ENCODE measurements at regions not wholly inside any gene's neighbourhood (a gene's known extent, or its start where the extent isn't known, plus 50 kb on each side); places are given as distances from the start of the nearest gene placed in this dataset.
"Not testable (repeated sequence)": the region's sequence is repeated elsewhere in the genome, so short reads cannot be mapped to it uniquely, and the experiment has no call there.

DNA sequence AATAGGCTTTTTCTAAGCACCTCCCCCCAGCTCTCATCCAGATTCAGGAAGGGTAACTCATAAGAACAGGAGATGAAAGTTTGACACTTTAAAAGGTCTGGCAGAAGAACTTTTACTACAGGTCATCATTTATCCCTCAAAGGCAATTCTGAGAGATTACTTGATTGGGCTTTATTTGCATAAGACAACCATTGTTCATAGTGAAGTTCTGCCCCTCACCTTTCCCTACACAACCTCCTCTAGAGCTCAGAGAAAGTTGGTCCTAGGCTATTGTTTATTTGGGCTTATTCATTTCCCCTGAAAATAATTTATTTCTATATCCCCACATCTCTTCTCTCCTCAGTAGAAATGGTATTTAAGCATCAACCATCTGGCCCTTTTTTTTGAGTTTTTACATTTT, 568.4 kb downstream of the ZNF608 start:
- H3K4me3 ChIP-seq (ENCODE audit: low read depth, low read length) = no peak overlapping the region
- H3K27me3 ChIP-seq (ENCODE audit: control insufficient read depth, insufficient read depth, low read length) = no peaks in the 10 kb centered on the region
- H3K9me3 ChIP-seq (ENCODE audit: control insufficient read depth, insufficient read depth, low read length) = peaks cover 7% of the 10 kb centered on the region
- H3K4me1 ChIP-seq (ENCODE audit: control insufficient read depth, insufficient read depth, low read length) = no peaks in the 10 kb centered on the region
- no peaks in the 10 kb centered on the region for H3K36me3 ChIP-seq (ENCODE audit: control insufficient read depth, insufficient read depth, low read length)
- no peak overlapping the region for H3K9ac ChIP-seq (ENCODE audit: low read depth, low read length)

DNA sequence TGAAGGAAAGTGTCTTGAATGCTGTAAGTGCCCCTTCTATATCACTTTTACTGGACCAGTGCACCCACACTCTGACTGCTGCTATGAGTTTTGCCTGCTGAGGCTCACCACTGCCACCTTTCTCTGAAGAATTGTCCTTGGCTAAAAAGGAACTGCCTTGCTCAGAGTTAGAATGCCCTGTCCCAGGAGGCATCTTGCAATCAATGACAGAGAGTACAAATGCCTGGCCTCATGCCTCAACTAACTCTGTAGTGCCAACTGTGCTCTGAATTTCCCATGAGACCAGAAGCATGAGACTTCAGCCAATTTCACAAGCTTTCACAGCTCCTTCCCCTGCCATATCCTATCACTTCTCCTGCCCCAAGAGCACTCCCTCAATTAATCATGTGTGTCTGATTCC, 569.7 kb downstream of the ZNF608 start:
- Histone ChIP-seq H3K9me3 (ENCODE audit: control insufficient read depth, insufficient read depth, low read length) (peaks cover 7% of the 10 kb centered on the region), H3K9ac (ENCODE audit: low read depth, low read length) (no peak overlapping the region), H3K4me1 (ENCODE audit: control insufficient read depth, insufficient read depth, low read length) (no peaks in the 10 kb centered on the region), H3K36me3 (ENCODE audit: control insufficient read depth, insufficient read depth, low read length) (no peaks in the 10 kb centered on the region), H3K4me3 (ENCODE audit: low read depth, low read length) (no peak overlapping the region), H3K27me3 (ENCODE audit: control insufficient read depth, insufficient read depth, low read length) (no peaks in the 10 kb centered on the region)

DNA sequence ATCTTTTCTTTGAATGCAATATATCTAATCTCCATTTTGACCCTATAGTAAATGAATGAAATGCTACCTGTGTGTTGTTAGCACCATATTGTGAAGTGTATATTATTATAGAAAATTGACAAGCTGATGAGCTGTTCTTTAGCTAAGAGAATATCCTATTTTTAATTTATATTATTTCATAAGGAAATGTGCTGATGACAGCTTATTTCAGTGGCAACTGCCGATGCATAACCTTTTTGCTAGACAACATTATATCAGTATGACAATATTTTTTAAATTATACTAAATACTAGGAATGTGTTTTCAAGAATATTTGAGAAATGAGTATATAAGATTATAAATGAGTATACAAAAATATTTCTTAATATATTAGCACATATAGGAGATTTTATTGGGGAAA, 573.1 kb downstream of the ZNF608 start:
- H3K4me1 ChIP-seq (ENCODE audit: control insufficient read depth, insufficient read depth, low read length) = no peaks in the 10 kb centered on the region
- no peaks in the 10 kb centered on the region for H3K36me3 ChIP-seq (ENCODE audit: control insufficient read depth, insufficient read depth, low read length)
- H3K9me3 ChIP-seq (ENCODE audit: control insufficient read depth, insufficient read depth, low read length) = peaks cover 7% of the 10 kb centered on the region
- no peaks in the 10 kb centered on the region for H3K27me3 ChIP-seq (ENCODE audit: control insufficient read depth, insufficient read depth, low read length)
- H3K4me3 ChIP-seq (ENCODE audit: low read depth, low read length) = no peak overlapping the region
- H3K9ac ChIP-seq (ENCODE audit: low read depth, low read length) = no peak overlapping the region

DNA sequence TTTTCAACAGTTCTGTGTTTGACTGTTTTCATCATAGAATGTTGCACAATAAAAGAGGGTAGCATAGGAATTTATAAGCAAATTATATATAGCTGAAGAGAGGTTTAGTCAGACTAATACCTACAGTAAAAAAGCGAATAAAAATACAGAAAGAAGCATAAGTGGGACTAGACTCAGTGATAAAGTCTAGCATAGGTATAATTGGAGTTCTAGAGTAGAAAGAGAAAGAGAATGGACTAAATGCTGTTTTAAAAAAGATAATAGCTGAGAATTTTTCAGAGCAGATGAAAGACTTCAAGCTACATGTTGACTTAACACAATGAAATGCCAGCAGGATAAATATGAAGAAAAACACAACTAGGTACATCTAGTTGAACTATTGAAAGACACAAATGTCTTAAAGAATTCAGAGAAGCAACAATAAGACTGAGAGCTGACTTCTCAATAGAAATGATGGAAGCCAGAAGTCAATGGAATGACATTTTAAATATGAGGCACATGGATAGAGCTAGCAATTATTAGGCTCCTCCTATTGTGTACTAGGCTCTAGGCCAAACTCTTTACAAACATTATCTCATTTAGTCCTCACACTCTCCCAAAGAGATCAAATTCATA, 573.9 kb downstream of the ZNF608 start:
- Histone ChIP-seq H3K4me1 (ENCODE audit: control insufficient read depth, insufficient read depth, low read length) (no peaks in the 10 kb centered on the region), H3K9ac (ENCODE audit: low read depth, low read length) (no peak overlapping the region), H3K27me3 (ENCODE audit: control insufficient read depth, insufficient read depth, low read length) (no peaks in the 10 kb centered on the region), H3K4me3 (ENCODE audit: low read depth, low read length) (no peak overlapping the region), H3K36me3 (ENCODE audit: control insufficient read depth, insufficient read depth, low read length) (no peaks in the 10 kb centered on the region), H3K9me3 (ENCODE audit: control insufficient read depth, insufficient read depth, low read length) (peaks cover 7% of the 10 kb centered on the region)

DNA sequence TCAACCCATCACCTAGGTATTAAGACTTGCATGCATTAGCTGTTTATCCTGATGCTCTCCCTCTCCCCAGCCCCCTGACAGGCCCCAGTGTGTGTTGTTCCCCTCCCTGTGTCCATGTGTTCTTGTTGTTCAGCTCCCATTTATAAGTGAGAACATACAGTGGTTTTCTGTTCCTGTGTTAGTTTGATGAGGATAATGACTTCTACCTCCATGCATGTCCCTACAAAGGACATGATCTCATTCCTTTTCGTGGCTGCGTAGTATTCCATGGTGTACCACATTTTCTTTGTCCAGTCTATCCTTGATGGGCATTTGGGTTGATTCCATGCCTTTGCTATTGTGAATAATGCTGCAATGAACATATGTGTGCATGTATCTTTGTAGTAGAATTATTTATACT, 578.3 kb downstream of the ZNF608 start:
- not testable (repeated sequence) for H3K9ac ChIP-seq (ENCODE audit: low read depth, low read length); H3K27me3 ChIP-seq (ENCODE audit: control insufficient read depth, insufficient read depth, low read length); H3K36me3 ChIP-seq (ENCODE audit: control insufficient read depth, insufficient read depth, low read length); H3K9me3 ChIP-seq (ENCODE audit: control insufficient read depth, insufficient read depth, low read length); H3K4me1 ChIP-seq (ENCODE audit: control insufficient read depth, insufficient read depth, low read length); H3K4me3 ChIP-seq (ENCODE audit: low read depth, low read length)

DNA sequence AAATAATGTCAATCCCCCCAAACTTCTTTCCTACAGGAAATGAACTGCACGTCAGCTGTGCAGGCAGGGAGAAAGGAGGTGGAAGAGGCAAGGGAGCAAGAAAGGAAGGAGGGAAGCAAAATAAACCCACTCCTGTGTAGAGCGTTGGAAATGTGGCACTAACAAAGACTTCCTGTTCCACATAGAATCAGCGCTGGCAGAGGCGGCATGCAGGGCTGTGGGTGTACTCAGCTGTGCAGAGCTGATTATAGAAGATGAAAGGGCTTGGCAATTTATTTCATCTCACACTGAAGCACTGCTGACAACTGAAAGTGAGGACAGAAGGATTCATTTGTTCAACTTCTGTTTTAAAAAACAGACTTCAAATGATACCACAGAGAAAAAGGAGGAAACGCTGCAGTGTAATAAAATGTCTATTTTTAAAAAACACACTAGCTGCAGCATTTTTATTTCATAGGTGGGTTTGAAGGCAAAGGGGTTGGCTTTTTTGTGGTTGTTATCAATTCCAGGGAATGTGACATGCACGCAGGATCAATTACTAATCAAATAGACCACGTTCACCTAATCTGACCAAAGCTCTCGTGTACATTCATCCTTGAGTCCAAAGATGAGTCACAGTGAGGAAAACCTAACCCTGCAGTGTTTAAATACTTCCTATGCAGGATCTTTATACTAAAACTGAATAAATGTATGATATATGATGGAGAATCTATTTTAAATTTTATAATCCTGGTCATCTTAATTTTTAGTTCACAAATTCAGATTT, 583.5 kb downstream of the ZNF608 start:
- no peak overlapping the region for H3K9ac ChIP-seq (ENCODE audit: low read depth, low read length)
- H3K36me3 ChIP-seq (ENCODE audit: control insufficient read depth, insufficient read depth, low read length) = no peaks in the 10 kb centered on the region
- no peaks in the 10 kb centered on the region for H3K9me3 ChIP-seq (ENCODE audit: control insufficient read depth, insufficient read depth, low read length)
- H3K27me3 ChIP-seq (ENCODE audit: control insufficient read depth, insufficient read depth, low read length) = no peaks in the 10 kb centered on the region
- H3K4me3 ChIP-seq (ENCODE audit: low read depth, low read length) = no peak overlapping the region
- no peaks in the 10 kb centered on the region for H3K4me1 ChIP-seq (ENCODE audit: control insufficient read depth, insufficient read depth, low read length)

DNA sequence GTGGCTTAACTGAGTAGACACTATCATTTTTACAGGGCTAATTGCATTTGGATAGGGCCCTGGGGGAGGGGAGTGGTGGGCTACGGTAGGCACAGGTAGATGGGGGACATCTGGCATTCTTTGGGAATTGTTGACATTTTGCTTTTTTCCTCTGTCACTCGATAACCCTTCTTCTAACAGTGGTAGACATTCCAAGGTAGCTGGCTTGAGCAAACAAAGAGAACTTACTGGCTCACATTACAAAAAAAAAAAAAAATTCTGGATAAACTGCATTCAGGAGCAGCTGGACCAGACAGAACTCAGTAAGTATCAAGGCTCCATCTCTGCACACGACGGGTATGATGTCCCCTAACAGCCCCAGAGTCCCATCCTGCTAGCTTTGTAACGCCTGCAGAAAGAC, 585.2 kb downstream of the ZNF608 start:
- Histone ChIP-seq H3K4me3 (ENCODE audit: low read depth, low read length) (no peak overlapping the region), H3K36me3 (ENCODE audit: control insufficient read depth, insufficient read depth, low read length) (no peaks in the 10 kb centered on the region), H3K4me1 (ENCODE audit: control insufficient read depth, insufficient read depth, low read length) (no peaks in the 10 kb centered on the region), H3K9ac (ENCODE audit: low read depth, low read length) (no peak overlapping the region), H3K27me3 (ENCODE audit: control insufficient read depth, insufficient read depth, low read length) (no peaks in the 10 kb centered on the region), H3K9me3 (ENCODE audit: control insufficient read depth, insufficient read depth, low read length) (no peaks in the 10 kb centered on the region)

DNA sequence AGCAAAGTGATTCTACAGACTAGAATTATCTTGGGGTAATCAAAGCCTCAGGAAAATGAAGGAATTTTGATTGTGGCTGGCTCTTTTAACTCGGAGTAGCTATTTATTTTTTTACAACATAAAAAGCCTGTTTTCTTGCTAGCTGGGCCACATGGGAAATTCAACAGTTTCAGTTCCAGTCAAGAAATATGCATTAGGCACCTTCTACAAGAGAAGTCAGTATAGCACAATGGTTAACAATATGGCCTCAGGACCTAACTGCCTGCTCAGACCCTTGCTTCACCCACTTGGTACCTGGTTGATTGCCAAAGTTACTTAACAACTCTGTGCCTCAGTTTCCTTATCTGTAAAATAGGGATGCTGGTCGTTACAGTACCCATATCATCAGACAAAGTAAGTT, 586.2 kb downstream of the ZNF608 start:
- no peaks in the 10 kb centered on the region for H3K27me3 ChIP-seq (ENCODE audit: control insufficient read depth, insufficient read depth, low read length)
- no peak overlapping the region for H3K9ac ChIP-seq (ENCODE audit: low read depth, low read length)
- no peak overlapping the region for H3K4me3 ChIP-seq (ENCODE audit: low read depth, low read length)
- no peaks in the 10 kb centered on the region for H3K36me3 ChIP-seq (ENCODE audit: control insufficient read depth, insufficient read depth, low read length)
- H3K9me3 ChIP-seq (ENCODE audit: control insufficient read depth, insufficient read depth, low read length) = peaks cover 4% of the 10 kb centered on the region
- no peaks in the 10 kb centered on the region for H3K4me1 ChIP-seq (ENCODE audit: control insufficient read depth, insufficient read depth, low read length)

DNA sequence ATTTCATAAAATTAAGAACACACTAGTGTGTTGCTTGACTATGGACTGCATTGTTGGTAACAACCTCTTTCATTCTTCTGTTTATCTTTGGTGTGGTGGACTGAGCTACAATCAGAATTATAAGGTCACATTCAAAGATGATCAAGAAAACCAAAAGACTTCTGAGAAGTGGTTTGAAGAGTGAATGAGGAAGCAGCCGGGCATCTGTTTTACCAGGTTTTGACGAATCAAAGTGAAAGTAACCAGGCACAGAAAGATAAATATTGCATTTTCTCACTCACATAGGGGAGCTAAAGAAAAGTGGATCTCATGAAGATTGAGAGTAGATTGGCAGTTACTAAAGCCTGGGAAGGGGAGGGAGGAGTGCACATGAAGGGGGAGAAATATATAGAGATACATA, 589.1 kb downstream of the ZNF608 start:
- Histone ChIP-seq H3K9ac (ENCODE audit: low read depth, low read length) (no peak overlapping the region), H3K4me3 (ENCODE audit: low read depth, low read length) (no peak overlapping the region), H3K4me1 (ENCODE audit: control insufficient read depth, insufficient read depth, low read length) (no peaks in the 10 kb centered on the region), H3K27me3 (ENCODE audit: control insufficient read depth, insufficient read depth, low read length) (no peaks in the 10 kb centered on the region), H3K36me3 (ENCODE audit: control insufficient read depth, insufficient read depth, low read length) (no peaks in the 10 kb centered on the region), H3K9me3 (ENCODE audit: control insufficient read depth, insufficient read depth, low read length) (peaks cover 18% of the 10 kb centered on the region)

DNA sequence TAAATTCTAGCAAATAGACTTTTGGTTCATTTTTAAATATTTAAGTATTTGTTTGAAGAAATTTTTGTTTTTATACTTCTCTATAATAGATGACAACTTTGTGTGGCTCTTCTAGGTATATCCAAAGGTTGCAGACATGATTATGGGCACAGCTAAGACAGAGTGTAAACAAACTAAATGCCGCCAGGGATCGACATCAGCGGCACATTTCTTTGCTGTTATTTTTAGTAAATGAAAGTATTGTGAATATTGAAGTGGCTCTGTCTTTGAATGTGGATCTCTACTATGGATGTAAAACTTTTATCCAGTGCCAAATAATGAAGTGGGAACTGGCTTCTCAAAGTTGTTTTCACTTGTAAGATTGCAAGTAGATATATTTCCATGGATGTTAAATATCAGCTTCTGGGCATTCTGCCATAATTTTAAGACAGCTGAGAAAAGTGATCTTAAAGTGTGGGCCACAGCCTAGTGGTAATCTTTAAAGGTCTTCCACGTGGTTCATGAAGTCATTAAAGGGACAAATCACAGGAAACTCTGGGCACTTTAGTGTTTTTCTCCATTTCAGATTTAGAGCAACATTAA, 589.9 kb downstream of the ZNF608 start:
- Histone ChIP-seq H3K27me3 (ENCODE audit: control insufficient read depth, insufficient read depth, low read length) (no peaks in the 10 kb centered on the region), H3K4me3 (ENCODE audit: low read depth, low read length) (no peak overlapping the region), H3K4me1 (ENCODE audit: control insufficient read depth, insufficient read depth, low read length) (no peaks in the 10 kb centered on the region), H3K9me3 (ENCODE audit: control insufficient read depth, insufficient read depth, low read length) (peaks cover 18% of the 10 kb centered on the region), H3K9ac (ENCODE audit: low read depth, low read length) (no peak overlapping the region), H3K36me3 (ENCODE audit: control insufficient read depth, insufficient read depth, low read length) (no peaks in the 10 kb centered on the region)

DNA sequence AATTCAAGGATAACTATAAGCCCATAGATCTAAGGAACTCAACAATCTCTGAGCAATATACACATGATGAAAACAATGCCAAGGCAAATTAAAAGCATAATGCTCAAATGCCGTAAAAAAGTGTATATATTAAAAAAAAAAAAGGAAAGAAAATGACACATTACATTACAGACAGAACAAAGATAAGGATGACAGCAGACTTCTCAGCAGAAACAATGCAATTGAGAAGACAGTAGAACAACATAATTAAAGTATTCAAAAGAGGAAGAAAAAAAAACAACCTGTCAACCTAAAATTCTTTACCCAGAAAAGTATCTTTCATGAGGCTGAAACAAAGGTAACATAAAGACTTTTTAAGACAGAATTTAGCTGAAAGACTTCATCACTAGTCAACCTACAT, 591.7 kb downstream of the ZNF608 start:
- Histone ChIP-seq H3K27me3 (ENCODE audit: control insufficient read depth, insufficient read depth, low read length) (no peaks in the 10 kb centered on the region), H3K9ac (ENCODE audit: low read depth, low read length) (no peak overlapping the region), H3K36me3 (ENCODE audit: control insufficient read depth, insufficient read depth, low read length) (no peaks in the 10 kb centered on the region), H3K4me3 (ENCODE audit: low read depth, low read length) (no peak overlapping the region), H3K9me3 (ENCODE audit: control insufficient read depth, insufficient read depth, low read length) (peaks cover 22% of the 10 kb centered on the region), H3K4me1 (ENCODE audit: control insufficient read depth, insufficient read depth, low read length) (no peaks in the 10 kb centered on the region)

DNA sequence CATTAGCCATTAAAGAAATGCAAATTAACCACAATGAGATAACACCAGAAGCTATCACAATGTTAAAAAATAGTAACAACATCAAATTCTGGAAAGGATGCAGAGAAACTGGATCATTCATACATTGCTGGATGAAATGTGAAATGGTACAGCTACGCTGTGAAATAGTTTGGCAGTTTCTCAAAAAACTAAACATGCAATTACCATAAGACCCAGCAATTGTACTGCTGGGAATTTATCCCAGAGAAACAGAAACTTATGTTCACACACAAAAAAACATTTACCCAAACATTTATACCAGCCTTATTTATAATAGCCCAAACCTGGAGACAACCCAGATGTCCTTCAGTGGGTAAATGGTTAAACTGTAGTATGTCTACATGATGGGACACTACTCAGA, 592.9 kb downstream of the ZNF608 start:
- H3K9me3 ChIP-seq (ENCODE audit: control insufficient read depth, insufficient read depth, low read length) = peaks cover 22% of the 10 kb centered on the region

More for the DNA sequence above, 592.9 kb downstream of the ZNF608 start:
- Histone ChIP-seq H3K27me3 (ENCODE audit: control insufficient read depth, insufficient read depth, low read length) (no peaks in the 10 kb centered on the region), H3K4me3 (ENCODE audit: low read depth, low read length) (no peak overlapping the region), H3K4me1 (ENCODE audit: control insufficient read depth, insufficient read depth, low read length) (no peaks in the 10 kb centered on the region), H3K9ac (ENCODE audit: low read depth, low read length) (no peak overlapping the region), H3K36me3 (ENCODE audit: control insufficient read depth, insufficient read depth, low read length) (no peaks in the 10 kb centered on the region)

All from iPS-15b (cell line).